Smooth muscle cell (in vitro differentiated cells): ENCODE measurements at regions not wholly inside any gene's neighbourhood (a gene's known extent, or its start where the extent isn't known, plus 50 kb on each side); places are given as distances from the start of the nearest gene placed in this dataset.

Source experiments
- DNase-seq: peaks from one replicate; lab custom pipeline; 2025; ENCODE audit not compliant: unreplicated experiment; lab: John Stamatoyannopoulos, UW
- H2AFZ ChIP-seq: fragments of 200-600 bp; sonication (generic); 2 replicates; pipeline ENCODE4 v1.6.0; 2016; ENCODE audit warnings: antibody characterized with exemption, low read depth, mild to moderate bottlenecking
- H3F3A ChIP-seq: fragments of 200-600 bp; sonication (generic); 2 replicates; pipeline ENCODE4 v1.6.0; 2017; ENCODE audit warnings: antibody characterized with exemption, low read depth
- H3K27ac ChIP-seq: fragments of 200-600 bp; sonication (generic); 2 replicates; pipeline ENCODE4 v1.5.1; 2016; ENCODE audit warnings: low read depth, mild to moderate bottlenecking
- H3K27me3 ChIP-seq: fragments of 200-600 bp; sonication (generic); 2 replicates; pipeline ENCODE4 v1.6.1; 2016; ENCODE audit warnings: low read depth, mild to moderate bottlenecking
- H3K36me3 ChIP-seq: fragments of 200-600 bp; sonication (generic); 2 replicates; pipeline ENCODE4 v1.5.1; 2016; ENCODE audit warnings: low read depth
- H3K4me1 ChIP-seq: fragments of 200-600 bp; sonication (generic); 2 replicates; pipeline ENCODE4 v1.5.1; 2016; ENCODE audit warnings: low read depth
- H3K4me2 ChIP-seq: fragments of 200-600 bp; sonication (generic); 2 replicates; pipeline ENCODE4 v1.6.0; 2016; ENCODE audit warnings: mild to moderate bottlenecking
- H3K4me3 ChIP-seq: fragments of 200-600 bp; sonication (generic); 2 replicates; pipeline ENCODE4 v1.5.1; 2016; ENCODE audit warnings: mild to moderate bottlenecking
- H3K79me2 ChIP-seq: fragments of 200-600 bp; sonication (generic); 2 replicates; pipeline ENCODE4 v1.6.0; 2016; ENCODE audit warnings: low read depth, mild to moderate bottlenecking
- H3K9ac ChIP-seq: fragments of 200-600 bp; sonication (generic); 2 replicates; pipeline ENCODE4 v1.6.0; 2016; ENCODE audit warnings: low read depth
- H3K9me3 ChIP-seq: fragments of 200-600 bp; sonication (generic); replicated peaks from 2 replicates; pipeline ENCODE4 v1.5.1; 2016; ENCODE audit warnings: low read depth
- H4K20me1 ChIP-seq: fragments of 200-600 bp; sonication (generic); 2 replicates; pipeline ENCODE4 v1.6.0; 2016; ENCODE audit warnings: low read depth
- CTCF ChIP-seq: fragments of 200-600 bp; sonication (generic); IDR thresholded peaks from 2 replicates; pipeline ENCODE4 v1.5.1; 2017; ENCODE audit warnings: borderline replicate concordance, mild to moderate bottlenecking, antibody characterized with exemption; ENCODE audit not compliant: insufficient read depth, poor library complexity, severe bottlenecking
- WGBS: methylation state at CpG from one replicate; pipeline ENCODE4 v1.1.7; 2016; ENCODE audit warnings: low lambda C conversion rate; 5-methylcytosine and 5-hydroxymethylcytosine counted together

DNA sequence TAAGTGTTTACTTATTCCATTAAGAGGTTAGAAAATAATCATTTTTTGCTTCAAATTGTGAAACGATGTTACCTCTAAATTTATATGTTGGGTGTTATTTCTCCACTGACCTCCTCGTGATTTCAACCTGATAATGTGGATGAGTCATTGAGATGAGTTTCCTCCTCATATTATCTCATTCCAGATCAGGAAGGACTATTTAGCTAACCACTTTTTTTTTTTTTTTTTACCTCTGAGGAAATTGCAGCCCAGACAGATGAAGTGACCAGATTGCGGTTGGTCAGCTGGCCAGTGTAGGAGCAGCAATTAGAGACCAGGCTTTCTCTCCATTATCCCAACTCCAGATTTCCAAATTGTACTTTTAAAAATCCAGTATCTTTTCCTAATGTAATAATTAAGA lies 248.7 kb downstream of the FZD1 start:
- no peaks in the 10 kb centered on the region for H3K4me1 ChIP-seq
- no peaks in the 10 kb centered on the region for H3K27me3 ChIP-seq
- no peaks in the 10 kb centered on the region for H3F3A ChIP-seq
- H3K27ac ChIP-seq: no peak overlapping the region
- no peaks in the 10 kb centered on the region for H4K20me1 ChIP-seq
- no peaks in the 10 kb centered on the region for H3K79me2 ChIP-seq
- WGBS: 54% methylated on average over 3 of the region's 3 CpGs
- TF ChIP-seq CTCF: no peak
- H3K9ac ChIP-seq: no peak overlapping the region
- H3K4me3 ChIP-seq: no peak overlapping the region
- no peak for DNase-seq
- H3K36me3 ChIP-seq: no peaks in the 10 kb centered on the region
- H3K9me3 ChIP-seq: no peaks in the 10 kb centered on the region
- no peak overlapping the region for H2AFZ ChIP-seq
- no peak overlapping the region for H3K4me2 ChIP-seq

DNA sequence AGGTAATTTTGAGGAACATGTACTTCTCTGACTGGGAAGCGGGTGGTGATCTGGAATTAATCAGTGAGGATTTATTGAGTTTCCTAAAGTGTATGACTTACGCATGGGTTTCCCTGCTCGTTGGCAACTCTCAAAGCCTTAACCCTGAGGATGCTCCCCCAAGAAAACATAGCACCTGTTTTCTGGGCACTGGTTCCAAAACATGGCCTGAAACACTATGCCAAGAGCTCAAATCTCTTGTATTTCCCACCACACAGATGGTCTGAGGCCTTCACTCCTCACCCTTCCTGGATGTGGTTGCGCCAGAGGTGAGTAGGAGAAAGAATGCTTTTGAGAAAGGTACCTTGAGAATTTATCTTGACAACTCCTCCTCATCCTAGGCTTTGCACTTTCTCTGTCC lies 250.4 kb downstream of the FZD1 start:
- H3K36me3 ChIP-seq: no peaks in the 10 kb centered on the region
- H3K27ac ChIP-seq: no peak overlapping the region
- TF ChIP-seq CTCF: no peak
- H3K27me3 ChIP-seq: no peaks in the 10 kb centered on the region
- no peaks in the 10 kb centered on the region for H3K9me3 ChIP-seq
- H4K20me1 ChIP-seq: no peaks in the 10 kb centered on the region
- H3K79me2 ChIP-seq: no peaks in the 10 kb centered on the region
- H3K4me1 ChIP-seq: peaks cover 7% of the 10 kb centered on the region
- H3K4me3 ChIP-seq: no peak overlapping the region
- no peak overlapping the region for H2AFZ ChIP-seq
- no peak overlapping the region for H3K9ac ChIP-seq
- WGBS: 94% methylated on average over 4 of the region's 4 CpGs
- DNase-seq: no peak
- no peak overlapping the region for H3K4me2 ChIP-seq
- no peaks in the 10 kb centered on the region for H3F3A ChIP-seq

DNA sequence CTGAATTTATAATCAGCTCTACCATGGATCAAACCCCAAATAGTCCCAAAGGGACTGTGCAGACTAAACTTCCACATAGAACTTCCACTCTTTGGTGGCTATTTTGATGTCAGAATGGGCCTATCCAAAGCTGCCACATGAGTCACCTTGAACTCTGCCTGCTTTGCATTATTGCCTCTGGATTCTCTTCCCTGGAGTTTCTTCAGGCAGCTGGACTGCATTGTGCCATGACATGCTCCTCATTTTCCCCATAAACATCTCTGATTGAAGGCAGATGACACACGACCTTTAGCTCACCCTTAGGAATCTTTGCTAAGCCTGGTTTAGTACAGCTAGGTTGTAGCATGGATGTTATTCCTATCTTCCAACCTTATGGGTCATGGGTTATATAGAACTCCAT lies 251.7 kb downstream of the FZD1 start:
- H3K9ac ChIP-seq: no peak overlapping the region
- TF ChIP-seq CTCF: no peak
- 80% methylated on average over 1 of the region's 1 CpG for WGBS

GRCh38 chr7:91517201-91517785 lies 253.1 kb downstream of the FZD1 start:
- Histone ChIP-seq H3K36me3 (no peaks in the 10 kb centered on the region), H3F3A (no peaks in the 10 kb centered on the region), H3K4me2 (no peak overlapping the region), H3K4me1 (peaks cover 16% of the 10 kb centered on the region), H3K9ac (no peak overlapping the region), H3K79me2 (no peaks in the 10 kb centered on the region), H3K9me3 (no peaks in the 10 kb centered on the region), H3K4me3 (no peak overlapping the region), H3K27ac (no peak overlapping the region), H4K20me1 (no peaks in the 10 kb centered on the region), H3K27me3 (no peaks in the 10 kb centered on the region), H2AFZ (no peak overlapping the region)
- TF ChIP-seq CTCF: no peak
- 94% methylated on average over 1 of the region's 1 CpG for WGBS
- no peak for DNase-seq

More for the DNA sequence above, 251.7 kb downstream of the FZD1 start:
- Histone ChIP-seq H3K4me1 (peaks cover 16% of the 10 kb centered on the region), H3K79me2 (no peaks in the 10 kb centered on the region), H3K4me2 (no peak overlapping the region), H4K20me1 (no peaks in the 10 kb centered on the region), H3F3A (no peaks in the 10 kb centered on the region), H3K36me3 (no peaks in the 10 kb centered on the region), H3K9me3 (no peaks in the 10 kb centered on the region), H3K27me3 (no peaks in the 10 kb centered on the region), H2AFZ (no peak overlapping the region), H3K27ac (no peak overlapping the region), H3K4me3 (no peak overlapping the region)
- no peak for DNase-seq
